Superior temporal gyrus (tissue), 1 donor: ENCODE measurements at regions not wholly inside any gene's neighbourhood (a gene's known extent, or its start where the extent isn't known, plus 50 kb on each side); places are given as distances from the start of the nearest gene placed in this dataset.
"Not testable (repeated sequence)": the region's sequence is repeated elsewhere in the genome, so short reads cannot be mapped to it uniquely, and the experiment has no call there.

Source experiments
- DNase-seq: peaks from one replicate; pipeline ENCODE4 v3.0.0-alpha.2; 2016; ENCODE audit errors: extremely low spot score

DNA sequence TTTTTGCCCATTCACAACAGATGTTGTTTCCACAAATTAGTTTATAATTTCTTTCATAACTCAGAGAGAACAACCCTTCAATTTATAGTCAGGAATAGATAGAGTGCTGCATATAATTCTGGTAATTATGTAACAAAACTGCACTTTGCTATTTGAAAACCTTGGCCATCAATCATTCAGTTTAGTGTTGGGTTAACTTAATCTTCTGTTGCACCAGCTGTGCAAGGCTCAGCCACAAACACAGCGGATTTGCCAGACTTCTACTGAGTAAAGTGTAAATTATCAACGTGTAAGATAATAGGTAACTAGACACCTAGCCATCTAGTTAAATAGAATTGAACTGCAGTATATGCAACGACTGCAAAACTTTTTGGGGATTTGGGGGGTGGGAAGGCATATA, 1064.3 kb upstream of the EPHA6 start:
- DNase-seq = no peak

DNA sequence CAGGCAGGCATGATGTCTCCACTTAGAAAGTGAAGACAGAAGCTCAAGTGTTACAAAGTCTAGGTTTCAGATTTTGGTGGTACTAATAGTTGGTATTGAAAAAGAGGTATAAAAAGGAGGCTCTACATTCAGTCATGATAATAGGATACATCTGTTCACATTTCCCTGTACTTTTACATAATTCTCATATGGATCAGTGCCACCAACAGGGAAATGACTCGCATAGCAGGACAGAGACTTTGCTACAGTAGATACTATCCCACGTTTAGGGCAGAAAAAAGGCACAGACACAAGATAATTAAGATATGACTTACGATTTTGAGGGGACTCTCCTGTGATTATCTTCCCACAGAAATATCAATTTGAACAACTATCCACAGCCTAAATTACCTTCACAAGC, 1062.9 kb upstream of the EPHA6 start:
- DNase-seq = no peak

DNA sequence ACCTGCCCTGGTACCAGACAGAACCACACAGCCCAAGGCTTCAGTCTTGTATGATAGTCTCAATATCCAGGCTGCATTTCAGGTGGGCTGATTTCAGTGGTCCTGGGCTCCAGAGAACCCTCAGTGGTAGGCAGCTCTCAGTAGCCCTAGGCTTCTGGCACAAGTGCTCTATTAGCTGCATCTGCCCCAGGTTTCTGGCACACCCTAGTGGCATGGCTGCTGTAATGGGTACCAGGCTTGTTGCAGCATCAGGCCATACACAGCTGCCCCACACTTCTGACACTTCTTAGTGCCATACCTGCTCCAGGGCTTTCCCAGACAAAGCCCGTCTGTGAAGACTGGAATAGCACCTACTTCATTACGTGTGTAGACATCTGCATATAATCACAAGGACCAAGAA, 1062.2 kb upstream of the EPHA6 start:
- no peak for DNase-seq

DNA sequence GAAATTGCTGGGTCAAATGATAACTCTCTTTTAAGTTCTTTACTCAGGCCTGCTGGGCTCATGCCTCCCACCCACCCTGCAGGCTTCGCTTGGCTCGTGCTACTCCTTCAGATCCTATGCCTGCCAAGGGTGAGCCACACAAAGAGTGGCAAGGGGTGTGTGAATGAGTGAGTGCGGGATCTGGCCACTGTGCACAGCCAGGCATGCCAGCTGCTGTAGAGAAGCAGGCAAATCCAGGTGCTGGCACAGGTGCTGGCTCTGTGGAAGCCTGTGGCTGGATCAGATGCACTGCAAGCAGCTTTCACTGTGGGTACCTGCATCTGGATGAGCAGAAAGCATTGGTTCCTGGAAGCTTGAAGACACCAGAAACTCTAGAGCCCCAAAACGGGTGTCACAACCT, 1055.7 kb upstream of the EPHA6 start:
- no peak for DNase-seq

GRCh38 chr3:95759614-95760301, 1054.6 kb upstream of the EPHA6 start:
- DNase-seq = no peak

DNA sequence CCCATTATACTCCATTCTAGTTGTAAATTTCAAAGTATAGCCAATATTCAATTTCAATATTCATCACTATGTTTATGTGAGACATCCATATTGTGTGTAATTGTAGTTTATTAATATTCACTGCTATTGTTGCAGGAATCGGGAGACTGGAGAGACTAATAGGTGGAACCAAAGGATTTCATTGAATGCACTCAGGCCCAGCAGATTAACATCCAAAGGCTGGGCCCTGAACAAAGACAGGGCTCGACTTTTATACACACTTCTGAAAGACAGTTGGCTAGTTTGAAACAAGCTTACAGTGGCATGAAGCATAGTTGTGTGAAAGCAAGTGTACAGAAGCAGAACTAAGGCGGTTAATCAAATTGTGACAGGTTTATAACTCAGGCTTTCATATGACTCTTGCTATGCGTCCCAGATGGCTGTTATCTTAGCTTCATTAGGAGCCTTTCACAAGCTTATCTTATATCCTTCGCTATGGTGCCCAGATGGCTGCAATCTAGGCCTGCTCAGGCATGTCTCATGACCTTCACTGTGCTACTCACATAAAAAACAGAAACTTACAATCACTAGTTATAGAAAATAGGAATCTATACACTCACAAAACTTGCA, 1038.8 kb upstream of the EPHA6 start:
- DNase-seq = no peak

GRCh38 chr3:95781598-95781997, 1032.8 kb upstream of the EPHA6 start:
- DNase-seq = no peak

GRCh38 chr3:95789111-95789510, 1025.3 kb upstream of the EPHA6 start:
- no peak for DNase-seq

GRCh38 chr3:95797081-95797480, 1017.3 kb upstream of the EPHA6 start:
- no peak for DNase-seq

DNA sequence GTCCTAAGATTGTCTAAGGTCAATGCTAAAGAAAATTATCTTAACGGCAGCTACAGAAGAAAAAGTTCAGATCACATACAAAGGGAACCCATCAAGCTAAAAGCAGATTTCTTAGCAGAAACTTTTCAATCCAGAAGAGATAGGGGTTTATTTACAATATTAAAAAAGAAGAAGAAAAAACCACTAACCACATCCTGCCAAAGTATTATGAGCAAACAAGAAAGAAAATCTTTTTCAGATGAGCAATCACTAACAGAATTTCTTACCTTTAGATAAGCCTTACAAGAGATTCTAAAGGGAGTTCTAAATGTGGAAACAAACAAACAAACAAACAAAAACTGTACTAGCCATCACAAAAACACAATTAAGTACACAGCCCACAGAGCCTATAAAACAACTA, 1015.8 kb upstream of the EPHA6 start:
- DNase-seq = no peak

- no peak for DNase-seq
Measured at GRCh38 chr3:95810462-95810861, 1003.9 kb upstream of the EPHA6 start.

DNA sequence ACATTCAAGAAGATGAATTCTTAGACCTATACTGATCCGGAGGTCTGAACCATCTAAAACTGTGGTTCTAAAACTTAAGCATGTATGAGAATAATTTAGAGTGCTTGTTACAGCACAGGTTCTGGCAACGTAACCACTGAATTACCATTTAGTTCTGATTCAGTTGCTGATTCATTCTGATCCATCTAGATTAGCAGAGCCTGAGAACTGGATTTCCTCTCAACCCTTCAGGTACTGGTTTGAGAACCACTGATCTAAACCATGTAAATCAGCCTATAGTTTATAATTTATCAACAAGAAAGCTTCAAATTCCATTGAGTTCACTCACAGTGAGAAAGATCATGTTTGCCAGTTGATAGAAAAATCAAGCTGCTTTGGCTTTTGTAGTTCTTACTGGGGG, 1001.1 kb upstream of the EPHA6 start:
- no peak for DNase-seq

- DNase-seq = no peak
Measured at GRCh38 chr3:95815828-95816227, 998.6 kb upstream of the EPHA6 start.

- no peak for DNase-seq
Measured at GRCh38 chr3:95826419-95826818, 988.0 kb upstream of the EPHA6 start.

DNA sequence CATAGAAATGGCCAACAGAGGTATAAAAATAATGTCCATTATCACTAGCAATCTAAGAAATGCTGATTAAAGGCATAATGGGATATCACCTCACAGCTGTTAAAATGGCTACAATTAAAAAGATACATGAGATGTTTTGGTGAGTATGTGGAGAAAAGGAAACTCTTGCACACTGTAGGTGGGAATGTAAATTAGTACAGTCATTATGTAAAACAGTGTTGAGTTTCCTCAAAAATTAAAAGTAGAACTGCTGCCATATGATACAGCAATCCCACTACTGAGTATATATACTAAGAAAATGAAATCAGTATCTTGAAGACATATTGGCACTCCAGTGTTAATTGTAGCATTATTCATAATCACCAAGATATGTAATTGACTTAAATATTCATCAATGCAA, 982.2 kb upstream of the EPHA6 start:
- no peak for DNase-seq

DNA sequence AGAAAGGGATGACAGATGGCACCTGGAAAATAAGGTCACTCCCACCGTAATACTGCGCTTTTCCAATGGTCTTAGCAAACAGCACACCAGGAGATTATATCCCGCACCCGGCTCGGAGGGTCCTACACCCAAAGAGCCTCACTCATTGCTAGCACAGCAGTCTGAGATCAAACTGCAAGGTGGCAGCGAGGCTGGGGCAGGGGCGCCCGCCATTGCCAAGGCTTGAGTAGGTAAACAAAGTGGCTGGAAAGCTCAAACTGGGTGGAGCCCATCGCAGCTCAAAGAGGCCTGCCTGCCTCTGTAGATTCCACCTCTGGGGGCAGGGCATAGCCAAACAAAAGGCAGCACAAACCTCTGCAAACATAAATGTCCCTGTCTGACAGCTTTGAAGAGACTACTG, 953.8 kb upstream of the EPHA6 start:
- not testable (repeated sequence) for DNase-seq

- DNase-seq = no peak
Measured at GRCh38 chr3:95883801-95884200, 930.6 kb upstream of the EPHA6 start.

DNA sequence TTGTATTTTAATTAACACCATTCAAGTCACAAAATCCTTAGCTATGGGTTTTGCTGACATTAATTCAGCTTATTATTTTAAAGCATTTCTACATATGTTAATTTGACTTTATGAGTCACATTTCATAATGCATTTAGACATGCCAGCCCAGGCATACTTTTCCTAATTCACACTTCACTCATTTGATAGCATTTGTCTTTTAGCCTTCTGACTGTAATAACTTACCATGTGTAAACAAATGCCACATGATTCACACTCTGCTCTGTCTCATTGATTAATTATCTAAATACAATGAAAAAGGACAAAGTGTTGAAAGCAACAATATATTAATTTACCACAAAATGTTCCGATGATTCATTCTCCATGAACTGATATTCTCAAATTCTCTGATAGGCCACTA, 927.8 kb upstream of the EPHA6 start:
- DNase-seq = no peak

GRCh38 chr3:95887114-95887513, 927.3 kb upstream of the EPHA6 start:
- DNase-seq = no peak

GRCh38 chr3:95894820-95895219, 919.6 kb upstream of the EPHA6 start:
- no peak for DNase-seq

DNA sequence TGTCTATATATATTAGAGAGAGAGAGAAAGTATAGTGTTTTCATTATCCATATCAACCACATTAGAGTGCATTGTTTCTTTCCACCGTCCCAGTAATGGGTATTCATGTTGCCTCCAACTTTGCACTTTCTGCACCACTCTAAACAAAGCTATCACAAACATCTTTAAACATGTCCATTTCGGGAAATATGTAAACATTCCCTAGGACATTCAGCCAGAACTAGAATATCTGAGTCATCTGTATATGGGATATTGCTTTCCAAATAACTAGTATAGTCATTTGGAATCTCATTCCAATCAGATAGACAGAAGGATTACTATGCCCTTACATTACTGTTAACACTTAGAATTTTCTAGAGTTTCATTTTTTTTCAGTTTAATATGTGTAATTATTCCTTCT, 914.9 kb upstream of the EPHA6 start:
- DNase-seq = no peak

DNA sequence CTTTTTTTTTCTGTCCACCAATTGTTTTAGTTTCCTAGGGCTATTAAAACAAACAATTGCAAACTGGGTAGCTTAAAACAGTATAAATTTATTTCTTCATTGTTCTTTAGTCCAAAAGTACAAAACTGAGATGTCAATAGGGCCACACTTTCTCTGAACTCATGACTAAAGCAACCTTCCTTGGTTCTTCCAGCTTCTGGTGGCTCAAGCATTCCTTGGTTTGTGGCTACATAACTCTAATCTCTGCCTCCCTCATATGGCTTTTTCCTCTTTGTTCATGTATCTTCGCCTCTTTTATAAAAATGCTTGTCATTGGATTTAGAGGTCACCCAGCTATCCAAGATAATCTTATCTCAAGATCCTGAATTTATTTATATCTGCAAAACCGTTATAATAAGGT, 914.5 kb upstream of the EPHA6 start:
- DNase-seq = no peak

- DNase-seq = no peak
Measured at GRCh38 chr3:95901948-95902347, 912.4 kb upstream of the EPHA6 start.

DNA sequence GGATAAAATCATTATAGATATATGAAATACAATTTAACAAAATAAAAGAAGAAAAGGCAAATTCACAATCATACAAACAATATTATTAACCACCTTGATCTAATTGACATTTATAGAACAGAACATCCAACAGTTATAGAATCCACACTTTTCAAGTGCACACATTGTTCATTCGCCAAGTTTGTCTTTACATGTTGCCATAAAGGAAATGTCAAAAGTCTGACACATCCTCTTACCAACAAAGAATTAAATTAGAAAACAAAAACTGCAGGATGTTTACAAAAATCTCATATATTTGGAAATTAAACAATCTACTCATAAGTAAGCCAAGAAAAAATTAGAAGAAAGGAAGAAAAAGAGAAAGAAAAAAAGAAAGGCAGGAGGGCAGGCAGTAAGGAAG, 909.2 kb upstream of the EPHA6 start:
- no peak for DNase-seq
